ENCODE measurements at regions not wholly inside any gene's neighbourhood (a gene's known extent, or its start where the extent isn't known, plus 50 kb on each side); places are given as distances from the start of the nearest gene placed in this dataset.

GRCh38 chr2:23092831-23093230 lies 292.1 kb upstream of the KLHL29 start:
- no peak for DNase-seq (ENCODE audit: extremely low read depth, low read depth)
- no peak for TF ChIP-seq CTCF (IDR thresholded peaks at IDR 0.05; ENCODE audit: low read depth, low read length)

DNA sequence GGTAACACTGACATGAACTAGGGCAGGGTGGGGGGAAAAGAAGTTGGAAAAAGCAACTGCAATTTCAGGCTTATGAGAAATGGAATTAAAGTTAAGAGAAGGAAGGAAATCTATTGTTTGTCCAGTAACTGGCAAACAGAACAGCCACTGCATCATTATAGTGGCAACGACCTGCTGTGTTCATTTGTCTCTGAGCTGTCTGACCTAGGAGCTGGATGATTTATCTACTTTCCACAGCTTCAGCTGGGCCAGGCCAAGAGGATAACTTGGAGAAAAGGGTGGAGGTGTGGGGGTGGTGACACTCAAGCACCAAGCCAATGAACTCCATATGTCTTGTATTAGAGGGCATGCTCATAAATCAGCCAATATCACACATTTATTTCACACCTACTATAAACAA lies 291.5 kb upstream of the KLHL29 start:
- TF ChIP-seq CTCF (IDR thresholded peaks at IDR 0.05; ENCODE audit: low read depth, low read length): no peak
- DNase-seq (ENCODE audit: extremely low read depth, low read depth): no peak

- no peak for TF ChIP-seq CTCF (IDR thresholded peaks at IDR 0.05; ENCODE audit: low read depth, low read length)
- DNase-seq (ENCODE audit: extremely low read depth, low read depth): no peak
Measured at GRCh38 chr2:23096906-23097602, 287.9 kb upstream of the KLHL29 start.

GRCh38 chr2:23100406-23100805 lies 284.6 kb upstream of the KLHL29 start:
- no peak for DNase-seq (ENCODE audit: extremely low read depth, low read depth)

GRCh38 chr2:23106242-23106785 lies 278.7 kb upstream of the KLHL29 start:
- no peak for DNase-seq (ENCODE audit: extremely low read depth, low read depth)
- no peak for TF ChIP-seq CTCF (IDR thresholded peaks at IDR 0.05; ENCODE audit: low read depth, low read length)

More at GRCh38 chr2:23100406-23100805, 284.6 kb upstream of the KLHL29 start:
- TF ChIP-seq CTCF (IDR thresholded peaks at IDR 0.05; ENCODE audit: low read depth, low read length): no peak

GRCh38 chr2:23107327-23107941 lies 277.5 kb upstream of the KLHL29 start:
- no peak for TF ChIP-seq CTCF (IDR thresholded peaks at IDR 0.05; ENCODE audit: low read depth, low read length)
- no peak for DNase-seq (ENCODE audit: extremely low read depth, low read depth)

GRCh38 chr2:23111263-23111662 lies 273.7 kb upstream of the KLHL29 start:
- DNase-seq (ENCODE audit: extremely low read depth, low read depth): no peak
- no peak for TF ChIP-seq CTCF (IDR thresholded peaks at IDR 0.05; ENCODE audit: low read depth, low read length)
